Esophagus mucosa (tissue), 1 donor: ENCODE measurements at regions not wholly inside any gene's neighbourhood (a gene's known extent, or its start where the extent isn't known, plus 50 kb on each side); places are given as distances from the start of the nearest gene placed in this dataset.
A peak's percentile ranks its signal among the peaks of the same experiment; 100 is the strongest.

Source experiments
- ATAC-seq: fragments of 200-7000 bp; cut with Tn5 transposase; one replicate; pipeline ENCODE4 v1.9.1; 2020
- donor health status: DM: yes; HTN: yes; CAD: no.

DNA sequence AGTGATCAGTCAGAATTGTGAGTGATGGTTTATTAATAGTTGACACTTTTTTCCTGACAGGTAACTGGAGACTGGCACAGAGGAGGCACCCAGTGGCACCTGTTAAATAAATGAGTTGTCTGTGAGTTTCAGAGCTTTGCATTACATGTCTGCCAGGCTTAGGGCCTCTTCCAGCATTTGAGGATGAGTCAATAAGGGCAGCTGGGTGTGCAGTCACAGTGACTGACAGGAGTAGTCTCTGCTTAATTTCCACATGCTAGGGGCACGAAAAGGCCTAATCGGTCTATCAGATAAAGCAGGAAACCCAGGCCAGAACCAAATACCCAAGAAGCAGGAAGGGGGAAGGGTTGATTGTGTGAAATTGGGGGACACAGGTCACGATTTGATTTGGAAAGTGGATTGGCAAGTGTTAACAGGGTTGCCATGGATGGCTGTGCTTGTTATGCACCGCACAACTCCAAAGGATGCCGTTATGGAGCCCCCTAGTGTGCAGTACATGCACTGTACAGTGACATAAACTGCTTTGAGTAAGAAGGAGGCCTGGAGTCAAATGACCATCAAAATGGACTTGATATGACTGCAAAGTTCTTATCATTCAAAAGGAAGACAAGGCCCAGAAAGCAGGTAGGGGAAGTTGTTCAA lies 111.9 kb upstream of the GGTLC1 start:
- ATAC-seq, result peak; percentile 78

DNA sequence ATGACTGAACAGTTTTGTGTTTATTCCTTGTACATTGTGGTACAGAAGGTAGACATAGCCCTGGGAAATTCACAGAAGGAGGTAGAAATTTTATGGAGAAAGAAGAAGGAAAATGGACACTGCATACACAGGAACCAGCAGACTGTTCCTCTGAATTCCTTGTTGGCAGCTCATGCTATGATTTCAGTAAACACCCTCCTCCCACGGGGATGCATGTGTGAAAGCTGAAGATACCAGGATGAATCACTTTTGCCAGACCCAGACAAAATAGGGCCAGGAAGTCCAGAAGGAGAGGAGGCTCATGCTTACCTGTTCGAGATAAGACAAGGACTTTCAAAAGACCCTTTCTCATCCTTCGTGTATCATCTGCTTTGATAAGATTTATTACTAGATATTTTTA lies 110.3 kb upstream of the GGTLC1 start:
- no peak for ATAC-seq

DNA sequence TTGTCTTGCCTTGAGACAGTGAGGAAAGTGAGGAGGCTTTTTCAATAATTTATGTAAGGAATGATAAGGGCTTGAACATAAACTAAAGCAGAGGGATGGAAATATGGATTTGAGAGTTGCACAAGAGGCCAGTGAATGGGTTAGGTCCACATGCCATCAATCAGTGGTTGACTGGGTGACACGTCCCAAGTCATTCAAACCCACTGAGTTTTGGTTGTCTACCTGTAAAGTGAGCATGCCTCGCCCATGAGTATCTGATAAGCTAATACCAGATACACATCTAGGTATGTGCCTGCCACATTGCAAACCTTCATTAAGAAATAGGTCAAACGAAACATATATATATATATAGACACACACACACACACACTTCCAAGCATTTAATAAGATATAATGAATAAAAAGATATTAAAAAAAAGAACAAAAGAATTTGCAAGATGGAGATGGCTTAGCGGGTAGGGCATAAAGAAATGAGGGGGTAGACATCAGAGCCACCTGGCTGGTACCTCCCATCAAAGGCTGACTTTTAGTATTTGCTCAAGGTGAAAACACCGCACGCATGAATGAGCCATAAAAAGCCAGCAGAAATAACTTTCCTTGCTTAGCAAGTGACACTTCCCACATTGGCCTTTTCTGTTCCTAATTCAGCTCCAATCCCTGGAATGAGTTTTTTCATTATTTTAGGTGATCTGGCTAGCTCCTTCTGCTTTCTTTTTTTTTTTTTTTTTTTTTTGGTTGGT lies 109.1 kb upstream of the GGTLC1 start:
- ATAC-seq, result no peak

DNA sequence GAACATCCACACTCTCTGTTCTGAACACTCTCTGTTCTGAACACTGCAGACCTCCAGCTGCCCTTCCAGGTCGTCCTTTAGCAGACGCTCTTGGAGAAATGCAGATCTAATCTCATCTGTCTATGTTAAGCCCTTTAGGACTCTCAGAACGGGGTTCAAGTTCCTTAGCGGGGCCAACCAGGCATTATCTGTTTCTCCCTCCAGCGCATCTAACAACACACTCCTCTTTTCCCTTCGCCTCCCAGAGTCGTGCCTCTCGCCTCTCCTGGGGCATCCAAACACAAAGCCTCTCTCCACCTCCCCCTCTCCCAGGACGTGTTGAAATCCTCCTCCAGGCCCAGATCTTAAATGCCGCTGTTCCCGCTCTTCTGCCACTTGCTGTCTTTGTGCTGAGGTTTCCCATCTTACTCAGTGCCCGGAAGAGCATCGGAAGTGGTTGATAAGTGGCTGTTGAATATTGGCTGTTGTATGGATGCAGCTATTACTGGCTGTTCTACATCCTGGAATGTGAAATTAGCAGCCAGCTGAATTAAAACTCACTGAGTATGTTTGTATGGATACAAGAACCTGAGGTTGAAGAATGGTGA lies 108.4 kb upstream of the GGTLC1 start:
- no peak for ATAC-seq

DNA sequence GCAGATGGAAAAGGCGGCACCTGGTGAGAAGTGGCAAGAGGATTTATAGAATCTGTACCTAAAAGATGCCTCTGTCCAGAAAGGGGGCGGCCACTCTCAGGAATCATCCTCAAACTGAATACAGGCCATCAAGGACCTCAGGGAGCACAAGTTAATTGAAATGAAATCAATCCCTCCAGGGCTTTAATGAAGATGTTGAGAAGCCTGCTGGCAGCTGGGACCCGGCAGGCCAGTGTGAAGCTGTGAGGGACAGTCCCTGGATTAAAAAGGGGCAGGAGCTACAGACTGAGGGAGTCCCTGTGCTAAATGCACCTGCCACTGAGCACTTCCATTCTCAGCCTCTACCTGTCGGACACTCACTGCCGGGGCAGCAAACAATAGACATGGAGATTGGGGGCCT lies 107.7 kb upstream of the GGTLC1 start:
- ATAC-seq, result no peak

DNA sequence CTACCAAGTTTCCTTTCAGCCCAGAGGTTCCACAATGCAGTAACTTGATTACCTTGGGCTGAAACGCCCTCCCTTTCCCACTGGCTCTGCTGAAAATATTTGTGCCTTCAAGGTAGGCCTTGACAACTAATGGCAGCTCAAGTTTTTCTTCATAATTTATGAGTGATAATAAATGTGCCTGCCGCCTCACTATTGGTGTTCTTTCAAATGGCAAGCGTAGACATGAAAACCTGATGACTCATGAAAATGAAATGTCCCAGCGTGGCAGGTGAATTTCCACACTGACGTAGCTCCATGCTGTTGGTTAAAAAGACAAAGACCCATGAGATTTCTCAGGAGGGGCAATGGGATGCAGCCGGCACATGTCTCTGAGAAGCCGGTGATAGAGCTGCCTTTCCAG lies 107.2 kb upstream of the GGTLC1 start:
- peak; percentile 78 for ATAC-seq

DNA sequence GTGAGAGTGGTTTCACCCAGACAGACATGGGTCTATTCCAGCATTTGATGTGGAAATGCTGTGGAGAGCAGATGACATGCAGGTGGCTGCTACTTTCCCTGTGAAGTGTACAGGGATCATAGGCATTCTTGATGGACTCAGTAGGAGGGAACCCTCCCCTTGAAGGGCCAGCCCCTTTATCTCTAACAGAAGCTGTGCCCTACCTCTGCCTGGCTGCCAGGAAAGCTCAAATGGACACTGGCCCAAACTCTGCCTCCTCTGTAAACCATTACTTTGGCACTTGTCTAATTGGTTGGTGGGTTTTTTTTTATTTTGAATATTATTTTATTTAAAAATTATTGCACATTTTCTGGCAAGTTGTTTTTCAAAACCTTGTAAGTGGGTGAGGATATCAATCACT lies 106.7 kb upstream of the GGTLC1 start:
- ATAC-seq, result no peak

DNA sequence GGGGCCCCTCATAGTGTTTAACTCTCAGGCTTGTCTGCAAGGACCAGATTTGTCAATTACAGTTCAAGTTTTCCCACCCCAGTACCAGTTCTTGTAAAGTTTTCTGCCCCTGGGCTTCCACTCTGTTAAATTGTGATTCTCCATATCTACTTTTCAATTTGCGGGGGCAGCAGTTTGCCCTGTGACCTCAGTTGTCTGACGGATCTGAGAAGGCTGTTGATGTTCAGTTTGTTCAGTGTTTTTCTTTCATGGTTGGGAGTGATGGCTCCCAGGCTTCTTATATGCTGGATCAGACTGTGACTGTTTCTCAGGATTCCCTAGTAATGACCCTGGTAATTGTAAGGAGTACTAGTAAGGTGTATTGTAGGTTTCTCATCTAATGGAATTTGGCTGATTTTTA lies 101.0 kb upstream of the GGTLC1 start:
- no peak for ATAC-seq

DNA sequence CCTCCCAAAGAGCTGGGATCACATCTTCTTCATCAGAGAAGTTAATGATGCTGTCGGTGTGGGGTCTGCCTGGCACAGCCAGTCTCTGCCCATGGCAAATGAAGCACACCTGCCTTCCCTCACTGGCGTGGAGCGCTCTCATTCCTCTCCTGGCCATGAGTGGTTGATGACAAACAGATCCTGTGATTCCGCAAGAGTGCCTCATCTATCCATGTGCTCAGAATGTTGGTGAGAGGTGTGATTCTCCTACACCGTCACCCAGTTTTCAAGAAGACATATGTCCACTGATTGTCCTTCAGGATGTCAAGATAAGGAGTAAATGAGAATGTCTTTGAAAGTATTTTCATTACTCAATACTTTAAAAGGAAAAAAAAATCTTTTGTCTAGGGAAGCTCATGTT lies 97.5 kb upstream of the GGTLC1 start:
- ATAC-seq, result no peak

DNA sequence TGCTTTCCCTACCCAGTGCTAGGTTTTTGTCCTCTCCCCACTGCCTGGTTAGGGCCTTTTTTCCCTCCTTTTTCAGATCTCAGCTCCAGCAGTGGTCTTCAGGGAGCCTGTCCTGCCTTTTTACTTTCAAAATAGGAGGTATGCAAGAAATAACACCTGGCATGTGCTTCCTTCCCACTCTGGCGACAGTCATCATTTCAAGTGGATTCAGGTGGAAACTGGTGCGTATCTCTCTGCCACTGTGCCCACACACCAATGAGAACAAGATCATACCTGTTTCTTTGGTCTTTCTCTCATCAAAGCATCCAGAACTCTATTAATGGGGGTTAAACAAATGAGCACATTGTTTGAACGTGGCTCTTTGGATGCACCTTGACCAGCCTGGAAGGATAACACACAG lies 95.7 kb upstream of the GGTLC1 start:
- no peak for ATAC-seq

DNA sequence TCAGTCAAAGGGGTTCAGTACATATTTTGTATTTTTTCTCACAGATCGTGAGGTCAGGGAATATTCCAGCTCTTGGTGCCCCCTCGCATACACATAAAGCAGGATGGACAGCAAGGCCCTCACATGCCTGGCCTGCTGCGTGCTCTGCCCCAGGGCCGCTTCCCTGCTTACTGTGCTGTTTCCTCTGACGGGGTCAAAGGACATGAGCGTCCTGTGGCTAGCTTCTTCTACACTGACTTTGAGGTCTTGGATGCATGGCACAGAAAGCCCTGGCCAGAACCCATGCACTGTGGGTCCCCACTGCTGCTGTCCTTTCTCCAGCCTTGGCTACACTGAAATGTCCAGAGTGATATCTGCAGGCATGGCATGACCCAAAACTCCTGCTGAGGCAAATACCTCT lies 92.5 kb upstream of the GGTLC1 start:
- no peak for ATAC-seq

DNA sequence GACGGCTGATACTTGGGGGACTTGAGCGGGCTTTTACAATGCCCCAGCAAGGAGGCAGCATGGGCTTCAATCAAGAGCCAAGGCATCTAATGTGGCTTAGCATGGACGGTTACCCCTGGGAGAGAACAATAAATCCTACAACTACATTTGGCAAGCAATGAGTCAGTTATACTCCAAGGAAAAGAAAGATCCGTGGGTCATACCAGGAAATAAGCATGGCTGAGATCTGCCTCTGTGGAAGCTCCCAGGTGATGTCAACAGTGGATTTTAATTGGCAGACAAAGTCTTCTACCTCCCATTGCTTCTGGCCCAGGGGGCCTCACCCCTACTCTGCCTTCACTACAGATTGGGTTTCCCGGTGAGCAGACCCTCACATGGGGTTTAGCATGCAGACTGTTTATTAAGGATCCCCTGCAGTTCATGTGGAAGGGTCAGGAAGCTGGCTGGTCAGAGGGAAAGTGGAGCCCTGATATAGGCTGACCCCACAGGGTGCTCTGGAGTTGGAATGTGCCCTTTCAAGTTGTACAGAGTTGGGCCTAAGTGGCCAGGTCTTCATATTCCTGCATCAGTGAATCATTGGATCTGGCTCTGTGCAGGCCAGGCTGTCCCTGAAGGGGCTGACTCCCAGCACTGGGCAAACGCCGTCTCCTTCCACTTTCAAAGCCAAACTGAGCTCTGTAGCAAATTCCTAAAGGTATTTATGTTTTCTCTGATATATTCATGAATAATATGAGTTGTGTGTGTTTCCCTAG lies 91.3 kb upstream of the GGTLC1 start:
- ATAC-seq, result no peak

DNA sequence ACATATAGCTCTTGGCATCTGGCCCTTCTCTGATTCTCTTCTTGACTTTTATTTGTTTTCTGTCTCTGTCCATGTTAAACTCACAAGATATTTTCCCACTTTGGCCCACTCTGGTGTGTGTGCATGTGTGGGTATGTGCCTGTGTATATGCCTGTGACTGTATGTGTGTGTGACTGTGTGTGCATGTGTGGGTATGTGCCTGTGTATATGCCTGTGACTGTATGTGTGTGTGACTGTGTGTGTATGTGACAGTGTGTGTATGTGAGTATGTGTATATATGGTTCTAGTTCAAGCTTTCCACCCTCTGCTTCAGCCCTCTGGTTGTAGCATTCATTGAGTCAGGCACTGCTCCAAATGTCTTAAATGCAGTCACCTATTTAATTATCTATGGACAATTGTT lies 88.6 kb upstream of the GGTLC1 start:
- ATAC-seq, result no peak

DNA sequence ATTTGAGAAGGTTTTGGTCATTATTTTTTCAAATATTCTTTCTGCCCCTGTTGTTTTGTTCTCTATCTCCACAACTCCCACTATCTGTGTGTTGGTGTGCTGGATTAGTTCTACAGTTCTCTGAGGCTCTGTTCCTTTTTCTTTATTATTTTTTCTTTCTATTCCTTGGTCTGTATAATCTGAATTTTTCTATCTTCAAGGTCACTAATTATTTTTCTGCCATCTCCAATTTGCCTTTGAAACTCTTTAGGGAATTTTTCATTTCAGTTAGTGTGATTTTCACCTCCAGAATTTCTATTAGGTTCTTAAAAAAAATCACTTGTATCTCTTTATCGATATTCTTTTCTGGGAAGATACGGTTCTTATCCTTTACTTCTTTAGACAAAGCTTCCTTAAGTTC lies 82.1 kb upstream of the GGTLC1 start:
- ATAC-seq, result no peak

DNA sequence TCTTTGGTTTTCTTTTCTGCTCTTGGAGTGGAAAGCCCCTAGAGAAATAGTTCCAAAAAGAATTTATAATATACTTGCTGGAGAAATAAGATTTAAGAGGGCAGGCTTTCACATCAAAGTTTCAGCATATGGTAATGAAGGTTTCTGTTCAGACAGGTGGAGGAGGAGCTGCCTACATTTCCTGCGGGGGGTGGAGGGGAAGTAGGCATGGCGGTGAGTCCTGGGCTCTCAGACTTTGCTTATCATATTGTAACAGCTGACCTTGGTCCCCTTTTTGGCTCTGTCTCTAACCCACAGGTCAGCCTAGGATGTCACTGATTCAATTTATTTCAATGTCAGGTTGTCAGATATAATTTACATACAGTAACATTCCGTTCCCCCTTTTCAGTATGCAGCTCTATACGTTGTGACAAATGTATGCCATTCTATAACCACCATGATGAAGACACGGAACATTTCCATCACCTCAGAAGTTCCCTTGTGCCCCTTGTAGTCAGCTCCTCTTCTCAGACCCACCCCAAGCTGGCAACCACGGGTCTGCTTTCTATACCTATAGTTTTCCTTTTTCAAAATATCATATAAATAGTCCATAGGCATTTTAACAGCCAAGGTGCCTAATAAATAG lies 77.6 kb upstream of the GGTLC1 start:
- ATAC-seq, result no peak

DNA sequence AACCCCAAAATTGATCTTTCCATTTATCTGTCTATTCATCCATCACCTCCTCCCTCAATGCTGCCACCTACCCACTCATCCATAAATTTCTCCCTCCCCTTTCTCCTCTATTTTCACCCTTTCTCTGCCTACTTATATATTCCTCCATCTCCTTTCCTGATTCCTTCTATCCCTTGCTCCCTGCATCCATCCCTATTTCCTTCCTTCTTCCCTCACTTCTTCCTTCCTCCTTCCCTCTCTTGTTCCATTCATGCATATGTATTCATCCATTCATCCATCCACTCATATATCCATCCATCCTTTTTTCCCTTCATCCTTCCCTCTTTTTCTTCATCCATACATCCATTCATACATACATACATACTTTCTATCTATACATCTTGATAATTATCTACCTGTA lies 76.3 kb upstream of the GGTLC1 start:
- no peak for ATAC-seq

DNA sequence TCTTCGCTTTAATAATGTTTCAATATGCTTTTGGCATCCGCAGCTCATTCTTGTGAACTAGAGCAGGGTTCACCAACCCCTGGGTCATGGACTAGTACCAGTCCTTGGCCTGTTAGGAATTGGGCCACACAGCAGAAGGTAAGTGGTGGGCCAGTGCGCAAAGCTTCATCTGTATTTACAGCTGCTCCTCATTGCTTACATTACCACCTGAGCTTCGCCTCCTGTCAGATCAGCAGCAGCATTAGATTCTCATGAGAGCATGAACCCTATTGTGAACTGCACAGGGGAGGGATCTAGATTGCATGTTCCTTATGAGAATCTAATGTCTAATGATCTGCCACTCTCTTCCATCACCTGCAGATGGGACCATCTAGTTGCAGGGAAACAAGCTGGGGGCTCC lies 75.5 kb upstream of the GGTLC1 start:
- no peak for ATAC-seq

DNA sequence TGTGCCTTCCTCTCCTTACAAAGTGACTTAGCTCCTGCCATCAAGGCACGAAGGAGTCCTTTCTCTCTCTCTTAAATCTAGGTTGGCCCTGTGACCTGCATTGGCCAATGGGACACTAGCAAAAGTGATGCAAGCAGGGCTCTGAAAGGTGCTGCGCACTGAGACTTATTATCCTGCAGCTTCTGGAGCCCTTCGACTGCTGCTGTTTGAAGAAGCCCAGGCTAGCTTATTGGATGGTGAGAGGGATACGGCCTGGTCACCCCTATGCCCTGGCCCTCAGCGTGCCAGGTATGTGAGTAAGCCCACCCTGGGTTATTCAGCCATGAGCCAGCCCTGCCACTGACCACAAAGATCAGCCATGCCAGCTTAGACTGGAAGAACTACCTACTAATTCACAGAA lies 74.5 kb upstream of the GGTLC1 start:
- ATAC-seq, result no peak

DNA sequence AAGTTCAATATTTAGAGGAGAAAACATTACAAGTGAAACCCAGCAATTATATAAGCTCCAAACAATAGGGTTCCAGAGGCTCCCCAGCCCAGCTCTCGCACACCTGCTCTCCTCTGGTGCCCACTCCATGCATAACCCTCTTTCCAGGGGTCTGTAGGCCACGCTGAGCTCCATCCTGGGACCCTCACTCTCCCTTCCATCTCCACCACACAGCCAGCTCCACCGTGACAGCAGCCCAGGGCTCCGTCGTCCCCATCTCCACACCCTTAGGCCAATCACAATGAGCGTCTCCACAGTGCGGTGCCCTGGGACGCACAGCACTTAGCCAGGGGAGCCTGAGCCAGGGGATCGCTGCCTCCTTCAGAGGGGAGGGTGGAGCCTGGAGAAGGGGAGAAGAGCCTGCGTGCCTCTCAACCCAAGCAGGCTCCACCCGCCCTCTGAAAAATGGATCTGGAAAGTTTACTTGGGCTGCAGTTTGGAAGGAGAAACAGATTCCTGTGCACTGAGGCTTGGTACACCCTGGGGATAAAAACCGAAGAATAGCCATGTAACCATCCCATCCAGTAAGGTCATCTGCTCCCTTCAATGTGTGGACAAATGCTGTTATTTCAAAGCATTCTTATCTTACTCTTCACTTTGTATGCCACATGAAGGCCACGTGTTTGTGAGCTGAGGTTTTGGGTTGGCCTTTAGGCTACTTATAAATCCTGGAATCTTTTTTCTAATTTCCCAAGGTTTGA lies 72.4 kb upstream of the GGTLC1 start:
- ATAC-seq, result no peak

DNA sequence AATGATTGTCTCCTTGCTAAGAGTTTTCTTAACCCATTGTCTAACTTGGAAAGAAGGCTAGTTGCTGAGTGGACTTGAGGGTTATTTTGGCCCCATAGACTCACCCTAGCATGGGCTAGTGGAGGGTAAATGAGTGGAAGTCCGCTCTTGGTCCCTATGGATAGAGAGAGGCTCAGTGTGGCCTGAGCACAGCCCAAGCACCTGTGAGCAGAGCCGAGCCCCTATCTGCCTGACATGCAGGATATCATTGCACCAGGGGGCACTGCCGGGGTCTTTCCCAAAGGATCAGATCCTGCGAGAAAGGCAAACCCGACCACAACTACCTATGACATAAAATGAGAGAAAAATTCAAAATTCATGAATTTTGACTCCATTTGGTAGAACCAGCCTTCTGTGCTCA lies 70.6 kb upstream of the GGTLC1 start:
- no peak for ATAC-seq

DNA sequence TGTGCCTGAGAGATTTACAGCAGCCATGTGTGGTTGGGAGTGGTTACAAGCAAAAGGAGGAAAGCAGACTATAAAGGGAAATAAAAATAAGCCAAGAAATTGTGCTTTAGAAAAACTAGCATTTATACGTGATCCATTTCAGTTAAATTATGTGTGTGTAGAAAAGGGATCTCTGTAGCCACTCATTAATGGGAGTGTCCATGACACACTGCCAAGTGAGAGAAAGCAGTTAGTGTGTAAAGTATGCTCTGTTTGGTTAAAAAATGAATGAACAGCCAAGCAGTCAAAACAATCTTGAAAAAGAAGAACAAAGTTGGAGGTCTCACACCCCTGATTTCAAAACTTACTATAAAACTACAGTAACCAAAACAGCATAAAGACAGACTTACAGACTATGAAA lies 67.9 kb upstream of the GGTLC1 start:
- ATAC-seq, result no peak

DNA sequence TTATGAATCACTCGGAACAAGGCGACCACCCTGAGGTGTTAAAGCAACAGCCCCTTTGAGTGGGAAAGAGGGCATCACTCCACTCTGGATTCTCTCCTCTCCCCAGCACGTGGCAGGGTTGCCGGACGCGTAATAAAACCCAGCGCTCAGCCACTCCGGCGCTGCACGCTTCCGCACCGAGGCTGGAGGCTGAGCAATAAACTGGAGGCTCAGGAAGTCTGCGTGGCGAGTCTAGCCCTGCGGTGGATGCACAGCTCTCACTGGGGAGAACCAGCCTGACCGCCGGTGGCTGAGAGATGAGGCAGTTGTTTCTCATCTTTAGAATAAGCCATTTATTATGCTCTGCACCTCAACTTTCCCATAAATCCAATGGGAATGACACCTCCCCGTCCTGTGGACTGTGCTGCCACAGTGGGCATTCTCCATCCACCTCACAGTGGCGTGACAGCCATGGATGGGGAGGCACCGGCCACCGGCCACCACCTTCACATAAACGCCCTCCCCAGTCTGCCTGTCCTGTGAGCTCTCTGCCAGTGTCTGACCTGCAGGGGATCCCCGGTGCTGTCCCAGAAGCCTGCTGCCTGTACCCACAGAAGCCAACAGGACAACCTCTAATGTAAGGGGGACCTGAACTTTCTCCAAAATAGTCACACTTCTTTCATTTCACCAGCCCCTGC lies 64.2 kb upstream of the GGTLC1 start:
- no peak for ATAC-seq
